Fibroblast of villous mesenchyme (primary cell): ENCODE measurements at regions not wholly inside any gene's neighbourhood (a gene's known extent, or its start where the extent isn't known, plus 50 kb on each side); places are given as distances from the start of the nearest gene placed in this dataset.
"Not testable (repeated sequence)": the region's sequence is repeated elsewhere in the genome, so short reads cannot be mapped to it uniquely, and the experiment has no call there.

ENCODE experiments used
- DNase-seq: peaks from one replicate; pipeline ENCODE4 v3.0.0-alpha.2; 2010; ENCODE audit warnings: low read depth
- H3K4me3 ChIP-seq: 2 replicates; pipeline ENCODE4 v1.5.1; 2011; ENCODE audit warnings: low read depth, mild to moderate bottlenecking, low read length
- CTCF ChIP-seq: IDR thresholded peaks from 2 replicates; pipeline ENCODE4 v1.5.1; 2012; ENCODE audit warnings: low read depth, mild to moderate bottlenecking, low read length; ENCODE audit not compliant: insufficient read depth

GRCh38 chr2:58756336-58756735, 515.2 kb upstream of the FANCL start:
- TF ChIP-seq CTCF: no peak
- no peak overlapping the region for H3K4me3 ChIP-seq
- DNase-seq: no peak

- not testable (repeated sequence) for DNase-seq, H3K4me3 ChIP-seq
Measured at GRCh38 chr2:58752507-58752906, 511.4 kb upstream of the FANCL start.

- H3K4me3 ChIP-seq, DNase-seq: not testable (repeated sequence)
Measured at GRCh38 chr2:58751676-58752075, 510.6 kb upstream of the FANCL start.

GRCh38 chr2:58749041-58749440, 507.9 kb upstream of the FANCL start:
- DNase-seq: no peak
- TF ChIP-seq CTCF: no peak
- H3K4me3 ChIP-seq: no peak overlapping the region

- DNase-seq, H3K4me3 ChIP-seq: not testable (repeated sequence)
Measured at GRCh38 chr2:58745334-58745733, 504.2 kb upstream of the FANCL start.

GRCh38 chr2:58740426-58740825, 499.3 kb upstream of the FANCL start:
- no peak for TF ChIP-seq CTCF
- no peak overlapping the region for H3K4me3 ChIP-seq
- DNase-seq: no peak

- TF ChIP-seq CTCF: no peak
Measured at GRCh38 chr2:58739033-58739432, 497.9 kb upstream of the FANCL start.

GRCh38 chr2:58734365-58734764, 493.2 kb upstream of the FANCL start:
- H3K4me3 ChIP-seq: no peak overlapping the region
- peak; percentile 18 for DNase-seq

More at GRCh38 chr2:58739033-58739432, 497.9 kb upstream of the FANCL start:
- H3K4me3 ChIP-seq: no peak overlapping the region
- no peak for DNase-seq

More at GRCh38 chr2:58734365-58734764, 493.2 kb upstream of the FANCL start:
- no peak for TF ChIP-seq CTCF
